GM21717 (cell line): ENCODE measurements at regions not wholly inside any gene's neighbourhood (a gene's known extent, or its start where the extent isn't known, plus 50 kb on each side); places are given as distances from the start of the nearest gene placed in this dataset.

Source experiments
- ATAC-seq: cut with Tn5 transposase; IDR thresholded peaks from one replicate; pipeline ENCODE4 v1.9.1; 2021; ENCODE audit warnings: mild to moderate bottlenecking, moderate library complexity; ENCODE audit not compliant: unreplicated experiment

GRCh38 chr4:18556402-18556801 lies 534.8 kb upstream of the LCORL start:
- ATAC-seq: no peak

GRCh38 chr4:18540349-18540748 lies 518.8 kb upstream of the LCORL start:
- ATAC-seq: no peak

- no peak for ATAC-seq
Measured at GRCh38 chr4:18538121-18538520, 516.6 kb upstream of the LCORL start.

DNA sequence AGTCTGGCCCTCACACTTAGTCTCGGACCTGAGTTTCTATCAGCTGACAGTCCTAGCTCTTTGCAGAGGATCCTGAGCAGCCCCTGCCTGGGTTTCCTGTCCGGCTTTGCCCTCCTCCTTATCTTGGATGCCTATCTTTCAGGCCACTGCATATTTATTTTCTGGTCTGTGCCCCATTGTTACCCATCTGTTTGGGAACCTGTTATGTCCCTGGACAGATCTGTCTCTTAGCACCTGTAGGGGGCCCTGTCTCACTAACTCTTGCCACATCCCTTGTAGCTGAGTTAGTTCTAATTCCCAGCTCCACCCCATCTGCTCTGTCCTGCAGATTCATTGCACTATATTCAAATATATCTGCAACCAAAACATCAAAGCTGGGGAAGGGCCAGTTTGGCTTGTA lies 514.9 kb upstream of the LCORL start:
- ATAC-seq: no peak

GRCh38 chr4:18535948-18536347 lies 514.4 kb upstream of the LCORL start:
- ATAC-seq: no peak

GRCh38 chr4:18533262-18533775 lies 511.8 kb upstream of the LCORL start:
- no peak for ATAC-seq

DNA sequence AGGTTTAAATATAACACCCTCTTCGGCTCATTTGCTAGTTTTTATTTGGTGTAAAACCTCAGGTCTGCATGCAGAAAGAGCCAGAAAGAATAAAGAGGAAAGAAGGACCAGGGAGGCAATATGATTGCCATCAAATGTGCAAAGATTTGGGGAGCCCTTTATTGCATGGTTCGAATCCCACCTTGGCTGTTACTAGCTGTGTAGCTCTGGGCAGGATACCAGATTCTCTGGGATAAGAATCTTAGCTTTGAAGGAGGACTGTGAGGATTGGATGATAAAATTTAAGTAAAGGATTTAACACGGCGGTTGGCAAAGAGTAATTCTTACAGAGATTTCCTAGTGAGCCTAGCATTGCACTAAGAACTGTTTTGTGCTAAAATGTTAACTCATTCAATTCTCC lies 510.2 kb upstream of the LCORL start:
- no peak for ATAC-seq

DNA sequence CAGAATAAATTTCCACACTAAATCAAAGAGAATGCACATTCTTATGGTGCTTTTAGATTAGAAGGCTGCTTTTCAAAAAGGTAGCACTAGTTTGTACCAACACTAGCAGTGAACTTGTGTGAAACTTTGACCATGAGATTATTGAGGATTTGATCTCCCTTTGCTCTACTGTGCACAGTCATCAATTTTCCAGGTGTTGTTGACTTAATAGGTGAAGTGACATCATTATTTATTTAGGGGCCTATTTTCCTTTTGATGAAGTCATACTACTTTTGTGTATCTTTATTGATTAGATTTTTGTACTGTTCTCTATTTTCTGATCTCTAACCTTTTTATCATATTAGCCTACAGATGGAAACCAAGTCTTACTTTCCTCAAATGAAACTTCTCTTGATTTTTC lies 507.9 kb upstream of the LCORL start:
- ATAC-seq: no peak

DNA sequence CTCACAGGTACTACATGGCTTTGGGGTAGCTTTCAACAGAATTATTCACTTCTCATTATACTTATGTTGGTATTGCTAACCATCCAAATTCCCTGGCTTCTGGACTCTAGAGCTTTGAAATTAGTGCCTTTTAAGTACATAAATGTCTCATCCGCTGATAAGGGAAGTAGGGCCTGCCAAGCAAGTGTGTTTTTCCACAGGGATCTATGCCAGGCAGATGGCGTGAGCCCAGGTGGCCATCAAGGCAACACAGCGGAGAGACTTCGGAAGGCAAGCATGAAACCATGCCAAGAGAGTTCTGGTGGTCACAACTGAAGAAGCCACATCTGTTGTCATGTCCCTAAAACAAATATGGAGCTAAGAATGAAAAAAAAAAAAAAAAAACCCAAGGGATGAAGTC lies 503.1 kb upstream of the LCORL start:
- no peak for ATAC-seq

GRCh38 chr4:18518098-18518497 lies 496.5 kb upstream of the LCORL start:
- ATAC-seq: no peak

DNA sequence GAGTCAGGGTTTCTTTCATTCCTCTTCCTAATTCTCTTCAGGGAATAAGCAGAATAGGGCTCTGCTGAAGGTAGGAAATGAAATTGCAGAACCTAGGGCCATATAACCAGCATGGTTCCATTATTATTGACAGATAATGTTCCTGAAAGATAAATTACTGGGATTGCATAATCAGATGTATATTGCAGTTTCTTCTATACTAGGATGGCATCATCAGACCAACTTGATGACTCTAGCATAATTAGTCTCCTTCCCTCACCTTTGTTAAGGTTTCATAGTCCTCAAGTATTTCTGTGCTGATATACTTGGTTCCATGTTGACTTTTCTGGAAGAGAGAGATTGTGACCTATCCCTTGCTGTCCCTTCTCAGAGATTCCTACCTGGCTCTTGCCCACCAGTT lies 492.3 kb upstream of the LCORL start:
- ATAC-seq: no peak

- ATAC-seq: no peak
Measured at GRCh38 chr4:18512718-18513117, 491.2 kb upstream of the LCORL start.

DNA sequence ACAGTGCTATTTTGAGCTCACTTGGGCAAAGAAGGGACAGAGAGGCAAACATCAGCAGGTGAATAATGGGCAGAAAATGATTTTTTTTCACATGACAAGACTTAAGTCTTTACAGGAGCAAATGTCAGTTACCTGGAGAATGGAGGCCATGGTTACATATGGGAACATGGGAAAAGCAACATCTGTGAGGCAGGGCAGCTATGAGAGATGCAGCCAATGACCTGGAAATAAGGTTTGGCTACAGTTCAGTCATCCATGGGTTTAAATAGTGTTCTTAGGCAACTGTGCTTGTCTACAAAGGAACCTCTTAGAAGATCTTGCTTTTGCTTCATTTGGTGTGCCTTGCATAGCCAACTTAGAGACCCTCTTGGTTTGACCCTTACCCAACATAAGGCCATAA lies 490.2 kb upstream of the LCORL start:
- no peak for ATAC-seq

DNA sequence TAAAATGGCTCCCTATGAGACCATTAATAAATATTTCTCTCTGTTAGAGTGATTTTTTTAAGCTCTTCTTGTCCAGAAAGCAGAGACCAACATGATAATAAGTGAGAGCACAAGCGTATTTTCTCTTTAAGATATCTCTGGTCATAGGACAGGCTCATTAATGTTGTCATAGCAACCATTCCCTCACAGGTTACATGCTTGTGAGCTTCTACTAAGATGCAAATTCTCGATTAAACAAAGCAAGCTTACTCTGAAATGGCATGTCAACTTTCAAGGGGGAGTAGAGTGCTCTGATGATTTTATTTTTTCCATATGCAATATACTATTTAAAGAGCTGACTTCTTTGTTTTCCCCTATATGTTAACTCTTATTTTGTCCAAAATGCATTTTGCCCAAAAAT lies 487.2 kb upstream of the LCORL start:
- no peak for ATAC-seq

- ATAC-seq: no peak
Measured at GRCh38 chr4:18480928-18481327, 459.4 kb upstream of the LCORL start.

DNA sequence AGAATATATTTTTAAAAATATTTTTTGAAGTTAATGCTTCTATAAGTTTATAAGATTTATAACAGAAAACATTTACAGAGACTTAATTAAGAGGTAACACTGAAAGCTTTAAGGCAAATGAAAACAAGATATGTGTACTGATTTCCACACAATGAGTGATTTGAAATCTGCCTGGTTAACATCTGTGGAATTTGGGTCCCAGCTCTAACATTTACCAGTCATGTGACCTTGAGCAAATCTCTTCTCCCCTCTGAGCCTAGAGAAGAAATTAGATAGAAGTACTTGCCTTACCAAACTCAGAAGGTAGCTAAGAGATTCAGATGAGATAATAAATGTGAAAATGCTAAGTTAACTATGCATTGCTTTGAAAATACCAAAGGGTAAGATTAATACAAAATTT lies 458.8 kb upstream of the LCORL start:
- no peak for ATAC-seq

DNA sequence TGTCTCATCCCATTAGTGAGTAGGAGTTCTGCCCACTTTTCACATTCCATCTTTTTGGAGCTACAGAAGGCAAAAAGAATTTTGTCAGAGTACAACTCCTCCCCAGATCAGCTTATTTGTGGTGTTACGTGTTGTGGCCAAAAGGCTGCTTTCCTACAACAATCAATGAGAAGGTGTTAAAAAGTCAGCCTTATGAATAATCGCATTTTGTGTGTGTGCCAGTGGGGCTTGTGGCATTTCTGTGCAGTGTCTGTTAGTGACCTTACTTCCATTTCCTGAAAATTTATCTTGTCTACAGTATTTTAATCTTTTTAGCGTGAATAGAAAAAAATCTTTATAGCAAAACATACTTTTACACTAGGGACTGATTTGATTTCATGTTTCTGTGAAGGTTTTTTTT lies 458.3 kb upstream of the LCORL start:
- ATAC-seq: no peak

- ATAC-seq: no peak
Measured at GRCh38 chr4:18463987-18464559, 442.5 kb upstream of the LCORL start.

DNA sequence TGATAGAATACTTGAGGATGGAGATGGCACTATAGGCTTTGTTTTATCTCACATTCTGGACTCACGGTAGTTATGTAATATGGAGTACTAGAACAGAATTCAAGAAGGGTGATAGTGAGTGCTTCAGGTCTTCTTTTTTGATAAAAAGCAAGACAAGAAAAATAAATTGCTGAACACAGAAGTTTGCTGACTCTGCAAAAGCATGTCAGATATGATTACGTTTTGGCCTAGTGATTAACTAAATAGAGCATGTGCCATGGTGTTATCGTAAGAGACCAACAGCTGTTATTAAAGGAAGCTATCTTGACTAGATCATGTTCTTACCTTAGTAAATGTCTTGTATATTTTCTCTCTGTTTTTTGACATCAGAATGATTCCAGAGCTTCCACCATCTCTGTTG lies 436.9 kb upstream of the LCORL start:
- ATAC-seq: no peak

GRCh38 chr4:18454349-18454748 lies 432.8 kb upstream of the LCORL start:
- ATAC-seq: no peak

GRCh38 chr4:18445110-18445509 lies 423.6 kb upstream of the LCORL start:
- ATAC-seq: no peak

GRCh38 chr4:18444206-18444605 lies 422.7 kb upstream of the LCORL start:
- ATAC-seq: no peak

- no peak for ATAC-seq
Measured at GRCh38 chr4:18442957-18443356, 421.4 kb upstream of the LCORL start.
